Lower leg skin (tissue), 3 donors: ENCODE measurements at regions not wholly inside any gene's neighbourhood (a gene's known extent, or its start where the extent isn't known, plus 50 kb on each side); places are given as distances from the start of the nearest gene placed in this dataset.
A peak's percentile ranks its signal among the peaks of the same experiment; 100 is the strongest.

Experiments
- POLR2A ChIP-seq, 2 donors: fragments of 450-650 bp; IDR thresholded peaks; one replicate each; pipeline ENCODE4 v1.6.1; 2016 to 2017; ENCODE audit warnings: antibody characterized with exemption in 2 of 2, mild to moderate bottlenecking in 1 of 2, moderate library complexity in 1 of 2
- TF ChIP-seq, protein P1 (sequence below), 3 donors: fragments of 450-650 bp; IDR thresholded peaks; one replicate each; pipeline ENCODE4 v1.5.1; 2016; ENCODE audit warnings: antibody characterized with exemption in 3 of 3, mild to moderate bottlenecking in 3 of 3, moderate library complexity in 2 of 3

DNA sequence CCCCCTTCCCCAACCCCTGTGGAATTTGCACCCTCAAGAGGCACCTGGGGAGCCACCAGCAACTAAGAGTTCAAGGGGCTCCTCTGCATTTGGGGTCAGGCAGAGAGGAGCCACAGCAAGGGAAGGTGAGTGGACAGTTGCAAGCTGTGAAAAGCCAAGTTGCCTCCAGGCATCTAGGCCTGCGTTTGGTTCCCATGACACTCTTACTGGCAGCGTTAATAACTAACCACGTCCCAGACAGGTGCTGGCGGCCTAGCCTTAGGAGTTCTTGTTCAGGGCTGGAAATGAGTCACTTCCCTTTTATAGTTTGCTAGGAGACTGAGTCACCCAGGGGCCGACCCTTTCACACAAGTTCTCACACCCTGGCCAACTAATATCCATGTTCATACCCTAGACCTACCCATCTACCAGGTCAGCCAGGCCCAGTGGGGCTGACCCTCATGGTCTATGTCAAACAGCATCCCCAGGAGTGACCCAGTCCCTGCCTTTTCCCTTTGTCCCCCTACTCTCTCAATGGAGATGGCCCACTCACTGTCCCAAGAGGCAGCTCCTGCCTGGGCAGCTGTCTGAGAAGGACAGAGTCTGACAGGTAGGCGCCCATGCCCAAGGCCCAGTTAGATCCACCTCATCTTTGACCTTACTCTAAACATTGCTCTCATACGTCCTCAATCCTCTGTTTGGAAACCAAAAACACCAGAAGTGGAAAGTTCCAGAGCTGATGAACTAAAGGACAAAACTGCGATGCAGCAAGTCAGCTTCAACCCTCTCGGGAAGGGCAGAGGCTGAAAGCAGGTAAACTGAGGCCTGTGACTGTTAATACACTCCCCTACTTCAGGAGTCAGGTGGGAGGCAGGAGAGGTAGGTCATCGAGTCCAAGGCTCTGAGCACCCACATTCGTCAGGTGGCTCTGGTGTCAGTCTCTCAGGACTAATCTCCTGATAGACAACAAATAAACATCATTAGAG, 300.6 kb downstream of the SOX9 start:
- no peak for TF ChIP-seq POLR2A (IDR thresholded peaks at IDR 0.05)
- TF ChIP-seq, protein P1, sequence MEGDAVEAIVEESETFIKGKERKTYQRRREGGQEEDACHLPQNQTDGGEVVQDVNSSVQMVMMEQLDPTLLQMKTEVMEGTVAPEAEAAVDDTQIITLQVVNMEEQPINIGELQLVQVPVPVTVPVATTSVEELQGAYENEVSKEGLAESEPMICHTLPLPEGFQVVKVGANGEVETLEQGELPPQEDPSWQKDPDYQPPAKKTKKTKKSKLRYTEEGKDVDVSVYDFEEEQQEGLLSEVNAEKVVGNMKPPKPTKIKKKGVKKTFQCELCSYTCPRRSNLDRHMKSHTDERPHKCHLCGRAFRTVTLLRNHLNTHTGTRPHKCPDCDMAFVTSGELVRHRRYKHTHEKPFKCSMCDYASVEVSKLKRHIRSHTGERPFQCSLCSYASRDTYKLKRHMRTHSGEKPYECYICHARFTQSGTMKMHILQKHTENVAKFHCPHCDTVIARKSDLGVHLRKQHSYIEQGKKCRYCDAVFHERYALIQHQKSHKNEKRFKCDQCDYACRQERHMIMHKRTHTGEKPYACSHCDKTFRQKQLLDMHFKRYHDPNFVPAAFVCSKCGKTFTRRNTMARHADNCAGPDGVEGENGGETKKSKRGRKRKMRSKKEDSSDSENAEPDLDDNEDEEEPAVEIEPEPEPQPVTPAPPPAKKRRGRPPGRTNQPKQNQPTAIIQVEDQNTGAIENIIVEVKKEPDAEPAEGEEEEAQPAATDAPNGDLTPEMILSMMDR (IDR thresholded peaks at IDR 0.05), result peak in 1 of 3 donors; percentile 38
